COLO829 (cell line): ENCODE measurements at regions not wholly inside any gene's neighbourhood (a gene's known extent, or its start where the extent isn't known, plus 50 kb on each side); places are given as distances from the start of the nearest gene placed in this dataset.

Source experiments
- DNase-seq: peaks from one replicate; pipeline ENCODE4 v3.0.0; 2012; ENCODE audit warnings: low spot score

DNA sequence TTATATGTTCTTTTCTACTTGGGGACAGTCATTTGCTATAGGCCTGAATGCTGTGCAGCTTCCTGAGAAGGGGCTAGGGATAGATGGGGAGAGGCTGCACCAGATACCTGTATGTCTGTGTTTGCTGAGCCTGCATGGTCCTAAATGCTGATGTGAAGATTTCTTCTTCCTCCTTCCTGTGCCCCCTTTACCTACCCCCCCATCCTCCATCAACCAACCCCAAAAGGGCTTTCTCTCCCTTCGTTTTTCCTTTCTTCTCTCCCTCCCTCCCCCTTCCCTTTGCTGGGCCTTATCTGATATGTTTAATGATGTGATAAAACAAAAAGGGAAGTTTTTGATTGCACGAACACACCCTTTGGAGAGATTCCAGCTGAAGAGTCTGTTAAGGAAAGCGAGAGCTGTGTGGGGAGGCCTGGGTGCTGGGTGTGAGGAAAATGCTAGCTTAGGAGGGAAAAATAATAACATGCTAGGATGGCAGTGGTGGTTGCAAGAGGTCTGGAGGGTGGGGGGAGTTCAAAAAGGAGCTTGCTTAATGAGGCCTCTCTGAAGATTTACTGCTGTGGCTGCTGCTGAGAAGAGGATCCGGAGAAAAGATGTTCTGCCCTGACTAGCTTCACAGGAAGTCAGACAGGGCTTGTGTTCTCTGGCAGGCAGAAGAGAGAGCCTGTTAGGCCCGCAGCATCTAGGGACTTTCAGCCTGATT is 101.8 kb downstream of the SAMD9 start:
- no peak for DNase-seq

GRCh38 chr7:93015101-93015778 is 102.5 kb downstream of the SAMD9 start:
- no peak for DNase-seq

DNA sequence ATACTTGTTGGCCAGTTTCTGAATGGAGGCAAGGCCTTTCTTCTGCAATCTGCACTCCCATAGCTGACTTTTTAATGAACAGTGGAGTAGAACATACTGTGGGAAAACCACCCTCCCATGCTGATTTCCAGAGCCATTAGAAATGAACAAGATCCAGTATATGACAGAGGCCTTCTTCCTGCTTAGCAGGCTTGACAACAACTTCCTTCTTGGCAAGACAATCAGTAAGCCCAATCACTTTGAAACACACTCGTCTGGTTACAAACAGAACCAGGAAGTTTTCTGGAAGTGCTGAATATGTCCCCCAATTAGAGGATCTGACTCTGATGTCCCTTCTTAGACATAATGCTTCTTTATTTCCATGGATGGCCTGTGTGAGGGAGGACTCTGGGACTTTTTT is 103.4 kb downstream of the SAMD9 start:
- DNase-seq, result no peak

DNA sequence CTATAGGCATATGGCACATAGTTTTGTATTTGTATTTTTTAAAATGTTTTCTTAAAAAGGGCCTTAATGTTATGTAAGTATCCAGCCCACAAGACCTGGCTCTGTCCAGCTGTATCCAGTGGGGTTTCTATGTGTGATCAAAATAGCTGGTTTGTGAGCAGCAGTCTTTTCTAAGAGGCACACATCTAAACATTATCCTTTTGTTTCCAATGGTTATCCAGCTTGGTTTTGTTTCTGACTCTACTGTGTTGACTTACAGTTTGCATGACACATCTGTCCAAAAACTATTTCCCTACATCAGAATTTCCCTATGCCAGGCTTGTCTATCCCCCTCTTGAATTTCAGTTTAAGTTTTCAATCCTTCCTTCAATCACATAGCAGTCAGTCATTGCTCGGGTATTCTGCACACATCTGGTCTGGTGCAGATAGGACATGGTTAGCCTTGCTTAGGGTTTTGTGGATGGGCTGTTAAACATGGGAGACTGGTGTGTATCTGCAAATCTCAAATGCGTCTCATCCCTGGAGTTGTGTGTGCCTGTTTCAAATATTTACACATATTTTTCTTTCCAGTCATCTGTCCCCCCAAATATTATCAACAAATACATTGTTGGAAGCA is 104.2 kb downstream of the SAMD9 start:
- no peak for DNase-seq

- DNase-seq, result no peak
Observed at GRCh38 chr7:93011351-93012294, 106.2 kb downstream of the SAMD9 start.

DNA sequence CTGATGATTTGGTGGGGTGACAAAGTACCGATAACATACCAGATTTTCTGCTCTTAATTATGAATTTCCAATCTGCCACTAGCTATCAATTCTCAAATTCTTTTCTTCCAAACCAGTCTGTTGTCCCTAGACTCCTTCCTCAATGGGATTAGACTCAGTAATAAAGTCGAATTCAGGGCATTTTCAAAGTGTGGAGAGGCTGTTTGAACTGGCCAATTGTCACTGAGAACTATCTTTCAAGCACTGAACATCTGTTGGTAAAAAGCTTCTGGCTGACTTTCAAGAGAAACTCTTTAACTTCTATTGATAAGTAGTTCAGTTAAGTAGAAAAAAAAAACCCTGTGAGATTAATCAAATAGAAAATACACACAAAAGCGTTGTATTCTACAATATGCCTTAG is 108.9 kb downstream of the SAMD9 start:
- DNase-seq, result no peak

DNA sequence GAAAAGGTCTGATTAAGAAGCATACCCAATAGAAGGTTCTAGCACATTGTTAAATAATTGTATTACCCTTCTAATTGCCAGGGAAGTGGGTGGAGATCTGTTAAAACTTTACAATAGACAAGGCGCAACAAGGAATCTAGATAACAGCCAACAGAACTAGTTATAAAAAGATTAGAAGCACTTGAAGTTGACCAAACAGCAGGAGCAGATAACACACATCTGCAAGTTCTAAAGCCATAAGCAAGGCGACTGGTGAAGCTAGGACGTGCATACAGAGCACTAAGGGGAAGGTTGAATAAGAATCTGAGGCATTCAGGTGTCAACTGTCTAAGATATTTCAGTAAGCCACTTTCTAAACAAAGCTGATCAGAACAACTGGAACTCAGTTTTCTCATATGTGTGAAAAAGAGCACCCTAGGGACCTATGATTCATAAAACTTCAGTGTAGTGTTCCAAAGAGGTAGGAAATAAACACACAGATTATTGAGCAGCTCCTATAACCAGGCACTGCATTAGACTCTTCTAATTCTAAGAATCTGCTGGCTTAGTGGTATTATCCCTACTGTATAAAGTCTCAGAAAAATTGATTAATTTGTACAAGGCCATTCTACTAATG is 111.2 kb downstream of the SAMD9 start:
- DNase-seq, result no peak

GRCh38 chr7:93004906-93005305 is 112.9 kb downstream of the SAMD9 start:
- no peak for DNase-seq

GRCh38 chr7:92997719-92998118 is 120.1 kb downstream of the SAMD9 start:
- DNase-seq, result no peak

GRCh38 chr7:92997152-92997551 is 120.6 kb downstream of the SAMD9 start:
- no peak for DNase-seq

DNA sequence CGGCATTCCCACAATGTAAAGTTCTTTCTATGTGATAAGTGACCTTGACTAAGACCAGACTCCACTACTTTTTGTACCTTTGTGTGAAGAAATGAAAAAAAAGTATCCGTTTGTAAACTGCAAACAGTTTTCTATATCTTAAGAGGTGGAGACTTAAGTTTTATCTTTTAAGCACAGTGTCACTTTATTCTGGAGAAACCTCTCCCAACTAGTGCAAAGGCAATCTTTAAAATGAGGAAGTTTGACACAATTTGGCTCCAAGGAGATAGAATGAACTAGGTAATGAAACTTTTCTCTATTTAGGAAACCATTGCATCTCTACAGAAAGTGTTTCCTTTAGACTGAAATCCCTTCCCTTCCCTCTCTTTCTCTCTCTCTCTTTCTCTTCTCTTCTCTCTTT is 122.9 kb downstream of the SAMD9 start:
- no peak for DNase-seq

DNA sequence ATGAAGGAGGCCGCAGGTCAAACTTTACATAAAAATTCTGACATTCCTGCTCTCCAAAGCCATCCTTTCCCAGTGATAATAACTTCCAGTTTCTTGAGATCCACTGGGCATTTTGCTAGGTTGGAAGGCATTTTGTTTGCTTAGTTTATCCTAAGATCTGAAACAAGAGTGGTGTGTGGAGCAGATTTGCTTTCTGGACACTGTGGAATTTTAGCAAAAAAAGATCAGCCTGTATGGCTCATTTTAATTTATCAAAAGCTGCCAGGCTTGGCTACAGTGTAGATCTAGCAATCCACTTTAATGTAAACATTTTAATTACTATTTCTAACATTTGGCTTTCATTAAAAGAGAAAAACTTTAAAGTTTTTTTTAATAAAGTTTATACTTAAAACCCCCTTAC is 124.8 kb downstream of the SAMD9 start:
- DNase-seq, result no peak

DNA sequence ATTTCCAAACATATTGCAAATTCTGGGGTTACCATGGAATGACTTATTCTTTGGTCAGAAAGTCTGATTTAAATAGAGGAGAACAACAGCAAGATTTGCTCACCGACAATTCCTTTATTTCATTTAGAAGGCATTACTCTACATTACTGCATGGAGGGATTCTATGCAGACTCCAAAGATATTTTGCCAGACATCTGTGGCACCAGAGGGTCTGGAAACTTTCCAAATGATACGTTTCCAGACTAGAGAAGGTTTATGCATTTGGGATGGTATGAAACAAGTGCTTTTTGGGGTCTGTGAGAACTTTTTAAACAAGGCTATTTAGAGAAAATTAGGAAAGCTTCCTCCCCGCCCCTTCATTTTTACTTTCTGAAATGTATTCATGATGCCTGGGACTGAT is 125.3 kb downstream of the SAMD9 start:
- DNase-seq, result no peak

- no peak for DNase-seq
Observed at GRCh38 chr7:92991190-92991589, 126.6 kb downstream of the SAMD9 start.

DNA sequence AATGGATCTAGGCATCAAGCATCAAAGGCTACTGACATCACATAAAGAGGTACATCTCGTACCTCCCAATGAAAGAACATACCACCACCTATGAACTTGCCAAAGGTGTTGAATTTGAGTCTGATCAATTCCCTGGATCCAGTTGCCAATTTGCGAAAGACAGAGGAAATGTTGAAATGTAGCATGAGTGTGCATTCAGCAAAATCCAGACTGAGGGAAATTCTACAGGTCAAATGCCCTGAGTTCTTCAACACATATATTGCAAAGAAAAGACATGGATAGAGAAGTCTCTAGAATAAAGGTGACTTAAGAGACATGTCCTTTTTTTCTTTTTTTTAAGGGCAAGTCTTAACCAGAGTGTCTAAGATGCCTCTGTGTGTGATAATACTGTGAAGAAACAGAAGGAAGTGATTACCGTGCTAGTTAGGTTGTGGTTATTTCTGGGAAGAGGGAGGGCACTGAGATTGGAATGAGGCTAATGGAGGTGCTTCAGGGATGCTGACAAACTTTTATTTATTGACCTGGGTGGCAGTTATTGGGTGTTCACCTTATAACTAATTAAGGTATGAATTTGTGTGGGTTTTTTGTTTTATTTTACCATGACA is 128.7 kb downstream of the SAMD9 start:
- no peak for DNase-seq

- peak; percentile 79 for DNase-seq
Observed at GRCh38 chr7:92988051-92988450, 129.7 kb downstream of the SAMD9 start.

- no peak for DNase-seq
Observed at GRCh38 chr7:92987538-92987937, 130.2 kb downstream of the SAMD9 start.

GRCh38 chr7:92987095-92987494 is 130.7 kb downstream of the SAMD9 start:
- DNase-seq, result peak; percentile 35

- DNase-seq, result no peak
Observed at GRCh38 chr7:92982928-92983327, 134.9 kb downstream of the SAMD9 start.

- no peak for DNase-seq
Observed at GRCh38 chr7:92976931-92977330, 140.6 kb upstream of the CDK6 start.

GRCh38 chr7:92973974-92974373 is 137.6 kb upstream of the CDK6 start:
- no peak for DNase-seq
